AG10803 (cell line): ENCODE measurements at regions not wholly inside any gene's neighbourhood (a gene's known extent, or its start where the extent isn't known, plus 50 kb on each side); places are given as distances from the start of the nearest gene placed in this dataset.

Source experiments
- DNase-seq: peaks from one replicate; pipeline ENCODE4 v3.0.0; 2010; ENCODE audit warnings: low read depth
- H3K4me3 ChIP-seq: 2 replicates; pipeline ENCODE4 v1.5.1; 2011; ENCODE audit warnings: mild to moderate bottlenecking, low read length, control low read depth
- TF ChIP-seq, protein P1 (sequence below): conservative IDR thresholded peaks from 2 replicates; pipeline ENCODE4 v1.5.1; 2011; ENCODE audit warnings: mild to moderate bottlenecking, low read length, control low read depth, inconsistent platforms

DNA sequence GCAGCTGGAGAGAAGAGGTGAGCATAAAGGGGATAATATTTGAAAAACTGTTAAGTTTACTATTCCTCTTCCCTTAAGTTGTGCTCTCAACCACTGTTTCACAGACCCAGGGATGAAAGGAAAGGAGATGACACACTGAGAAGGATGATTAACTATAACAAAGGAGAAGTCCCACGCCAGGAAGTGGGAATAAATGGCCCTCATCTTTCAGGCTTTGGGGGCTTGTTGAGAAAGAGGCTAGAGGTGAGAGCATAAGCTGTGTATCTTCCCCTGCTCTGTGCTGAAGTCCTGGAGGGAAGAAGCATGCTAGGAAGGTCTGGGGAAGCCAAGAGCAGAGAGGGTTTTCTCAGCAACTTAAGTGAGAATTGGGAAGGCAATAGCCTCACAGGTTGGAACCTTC, 399.1 kb upstream of the ATP5MC3 start:
- DNase-seq = no peak
- TF ChIP-seq, protein P1, sequence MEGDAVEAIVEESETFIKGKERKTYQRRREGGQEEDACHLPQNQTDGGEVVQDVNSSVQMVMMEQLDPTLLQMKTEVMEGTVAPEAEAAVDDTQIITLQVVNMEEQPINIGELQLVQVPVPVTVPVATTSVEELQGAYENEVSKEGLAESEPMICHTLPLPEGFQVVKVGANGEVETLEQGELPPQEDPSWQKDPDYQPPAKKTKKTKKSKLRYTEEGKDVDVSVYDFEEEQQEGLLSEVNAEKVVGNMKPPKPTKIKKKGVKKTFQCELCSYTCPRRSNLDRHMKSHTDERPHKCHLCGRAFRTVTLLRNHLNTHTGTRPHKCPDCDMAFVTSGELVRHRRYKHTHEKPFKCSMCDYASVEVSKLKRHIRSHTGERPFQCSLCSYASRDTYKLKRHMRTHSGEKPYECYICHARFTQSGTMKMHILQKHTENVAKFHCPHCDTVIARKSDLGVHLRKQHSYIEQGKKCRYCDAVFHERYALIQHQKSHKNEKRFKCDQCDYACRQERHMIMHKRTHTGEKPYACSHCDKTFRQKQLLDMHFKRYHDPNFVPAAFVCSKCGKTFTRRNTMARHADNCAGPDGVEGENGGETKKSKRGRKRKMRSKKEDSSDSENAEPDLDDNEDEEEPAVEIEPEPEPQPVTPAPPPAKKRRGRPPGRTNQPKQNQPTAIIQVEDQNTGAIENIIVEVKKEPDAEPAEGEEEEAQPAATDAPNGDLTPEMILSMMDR = no peak
- no peak overlapping the region for H3K4me3 ChIP-seq

DNA sequence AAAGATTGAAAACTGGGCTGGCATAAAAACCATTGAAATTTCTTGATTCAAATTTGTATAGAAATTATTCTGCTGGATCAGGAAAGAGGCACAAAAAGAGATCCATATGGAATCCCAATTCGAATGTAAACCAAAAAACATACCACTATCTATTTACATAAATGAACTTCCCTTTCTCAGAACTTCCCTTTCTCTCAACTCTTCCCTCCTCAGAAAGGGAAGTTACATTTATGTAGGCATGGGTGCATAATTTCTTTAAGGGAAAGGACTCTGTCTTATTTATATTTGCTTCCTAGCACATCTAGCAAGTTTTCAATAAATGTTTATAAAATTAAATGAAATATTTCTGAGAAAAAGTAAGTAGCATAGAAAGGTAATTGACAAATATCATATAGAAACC, 398.1 kb upstream of the ATP5MC3 start:
- no peak for DNase-seq
- no peak overlapping the region for H3K4me3 ChIP-seq
- TF ChIP-seq, protein P1 = no peak

DNA sequence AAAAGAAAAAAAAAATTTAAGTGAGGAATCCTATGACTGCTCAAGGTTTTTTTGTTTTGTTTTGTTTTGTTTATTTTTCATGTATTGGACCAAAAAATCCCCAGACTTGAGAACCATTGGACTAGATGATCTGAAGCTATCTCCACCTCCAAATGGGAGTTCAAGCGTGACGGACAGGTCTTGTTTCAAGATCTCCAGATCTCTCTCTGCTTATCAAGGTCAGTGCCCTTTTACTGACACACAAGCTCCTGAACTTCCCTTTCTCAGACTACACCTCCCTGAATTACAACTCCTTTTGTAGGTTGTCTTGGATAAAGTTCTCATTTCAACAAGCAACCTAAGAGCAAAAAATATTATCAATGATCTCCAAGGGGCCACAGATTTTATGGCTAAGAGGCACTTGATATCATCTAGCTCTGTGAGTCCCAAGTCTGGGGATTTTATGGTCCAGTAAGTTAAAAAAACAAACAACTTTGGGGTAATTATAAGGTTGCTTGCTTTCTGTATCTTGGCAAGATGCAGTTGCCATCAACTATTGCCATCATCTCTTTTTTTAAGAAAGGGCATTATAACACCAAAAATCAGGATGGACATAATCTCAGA, 396.0 kb upstream of the ATP5MC3 start:
- no peak for DNase-seq
- TF ChIP-seq, protein P1 = no peak
- no peak overlapping the region for H3K4me3 ChIP-seq

DNA sequence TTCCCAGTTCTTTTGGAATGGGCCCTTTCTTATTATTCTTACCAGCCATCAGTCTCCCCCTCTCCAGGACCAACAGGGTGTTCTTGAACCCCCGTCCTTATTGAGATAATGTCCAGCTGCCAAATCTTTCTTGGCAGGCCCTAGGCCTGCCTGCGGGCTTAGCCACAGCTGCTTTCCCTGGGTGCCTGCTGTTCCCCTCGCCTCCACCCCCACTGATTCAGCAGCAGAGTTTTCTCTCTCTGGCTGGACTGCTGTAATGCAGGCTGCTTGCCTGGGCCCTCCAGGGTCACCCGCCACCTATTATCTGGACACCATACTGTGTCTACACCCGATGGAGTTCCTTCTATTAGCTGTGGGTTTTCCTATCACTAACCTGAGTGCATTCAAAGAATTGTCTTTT, 395.4 kb upstream of the ATP5MC3 start:
- no peak for DNase-seq
- TF ChIP-seq, protein P1 = no peak
- H3K4me3 ChIP-seq = no peak overlapping the region

DNA sequence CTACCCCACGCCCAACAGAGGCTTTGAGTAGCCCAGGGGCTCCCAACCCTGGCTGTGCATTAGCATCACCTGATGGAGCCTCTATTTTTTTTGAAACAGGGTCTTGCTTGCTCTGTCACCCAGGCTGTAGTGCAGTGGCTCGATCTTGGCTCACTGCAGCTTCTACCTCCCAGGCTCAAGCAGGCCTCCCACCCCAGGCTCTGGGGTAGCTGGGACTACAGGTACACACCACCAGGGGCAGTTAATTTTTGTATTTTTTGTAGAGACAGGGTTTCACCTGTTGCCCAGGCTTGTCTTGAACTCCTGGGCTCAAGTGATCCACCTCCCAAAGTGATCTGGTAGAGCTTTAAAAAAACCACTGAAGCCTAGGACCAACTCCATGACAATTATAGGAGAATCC, 394.8 kb upstream of the ATP5MC3 start:
- DNase-seq = no peak
- H3K4me3 ChIP-seq = no peak overlapping the region
- TF ChIP-seq, protein P1 = no peak

DNA sequence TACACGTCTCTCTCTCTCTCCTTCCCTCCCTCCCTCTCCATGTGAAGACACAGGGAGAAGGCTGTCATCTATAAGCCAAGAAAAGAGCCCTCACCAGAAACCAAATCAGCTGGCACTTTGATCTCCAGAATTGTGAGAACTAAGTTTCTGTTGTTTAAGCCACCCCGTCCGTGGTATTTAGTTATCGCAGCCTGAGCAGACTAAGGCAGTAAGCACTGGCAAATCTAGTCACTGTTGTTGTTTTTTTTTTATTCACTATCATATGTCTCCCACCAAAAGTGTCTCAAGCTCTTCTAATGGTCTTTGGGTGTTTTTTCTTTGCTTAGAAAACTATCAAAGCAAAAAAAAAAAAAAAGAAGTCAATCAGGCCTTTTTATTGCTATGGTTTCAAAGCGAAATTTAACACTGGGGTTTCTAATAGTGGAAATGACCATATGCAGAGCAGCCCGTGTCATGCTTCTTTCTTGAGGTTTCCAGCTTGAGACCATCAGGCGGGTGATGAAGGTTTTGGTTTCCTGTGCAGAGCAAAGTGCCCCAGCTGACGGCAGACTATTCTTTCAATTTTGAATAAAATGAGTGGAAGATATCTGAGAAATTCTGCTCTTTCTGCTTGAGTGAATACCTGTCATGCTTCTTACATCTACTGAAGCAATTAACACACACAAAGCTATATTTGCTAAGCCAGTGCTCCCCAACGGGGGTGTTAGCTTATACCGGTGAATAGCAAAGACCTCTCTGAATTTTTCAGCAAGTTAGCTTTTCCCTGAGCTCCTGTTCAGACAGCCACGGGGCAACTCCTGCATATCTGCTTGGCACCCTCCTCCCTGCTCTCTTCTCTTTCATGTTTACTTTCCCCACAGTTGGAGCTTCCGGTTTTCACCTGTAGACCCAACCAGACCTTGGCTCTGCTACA, 394.1 kb upstream of the ATP5MC3 start:
- TF ChIP-seq, protein P1 = no peak
- no peak for DNase-seq
- no peak overlapping the region for H3K4me3 ChIP-seq

DNA sequence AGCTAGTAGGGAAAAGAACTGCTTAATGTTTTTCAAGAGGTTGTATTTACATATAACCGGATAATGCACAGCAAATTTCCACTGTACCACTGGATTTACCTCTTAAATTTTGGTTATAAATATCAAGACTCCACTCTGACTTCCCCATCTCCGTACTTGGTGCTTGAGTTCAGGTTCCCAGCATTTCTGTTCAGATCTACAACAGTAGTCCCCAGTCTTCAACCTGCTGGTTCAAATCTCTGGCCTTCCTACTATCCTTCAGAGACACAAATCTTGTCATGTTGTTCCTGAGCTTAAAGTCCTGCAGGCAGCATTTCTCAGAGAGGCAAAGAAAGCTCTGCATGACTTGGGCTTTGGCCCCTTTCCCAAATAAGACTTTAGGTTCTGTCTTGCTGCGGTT, 392.6 kb upstream of the ATP5MC3 start:
- no peak for DNase-seq
- no peak overlapping the region for H3K4me3 ChIP-seq
- TF ChIP-seq, protein P1 = no peak
